Body of pancreas (tissue), 4 donors: ENCODE measurements at regions not wholly inside any gene's neighbourhood (a gene's known extent, or its start where the extent isn't known, plus 50 kb on each side); places are given as distances from the start of the nearest gene placed in this dataset.

ENCODE experiments used
- ATAC-seq: fragments of 150-250 bp; one replicate; pipeline ENCODE4 v1.9.1; 2016
- DNase-seq, 4 donors: peaks; one replicate each; pipeline ENCODE4 v3.0.0-alpha.2; 2019
- H3K27ac ChIP-seq, 4 donors: fragments of 200-600 bp; sonication (generic); 1 replicate in 3 of 4; 2 replicates in 1 of 4; pipeline versions ENCODE4 v1.5.1 to v1.6.1; 2016 to 2019; ENCODE audit warnings: mild to moderate bottlenecking in 1 of 4, mixed read lengths in 1 of 4, moderate library complexity in 1 of 4
- H3K27me3 ChIP-seq, 2 donors: fragments of 200-600 bp; sonication (generic); one replicate each; pipeline ENCODE4 v1.6.0; 2016; ENCODE audit warnings: mild to moderate bottlenecking in 1 of 2
- H3K36me3 ChIP-seq, 2 donors: fragments of 200-600 bp; sonication (generic); replicated peaks in 1 of 2; 2 replicates each; pipeline ENCODE4 v1.5.1; 2016; ENCODE audit warnings: low read depth in 2 of 2; ENCODE audit not compliant: insufficient read depth in 1 of 2
- H3K4me1 ChIP-seq: fragments of 200-600 bp; sonication (generic); one replicate; pipeline ENCODE4 v1.6.0; 2016
- H3K4me3 ChIP-seq, 2 donors: fragments of 200-600 bp; sonication (generic); 1 replicate in 1 of 2; 2 replicates in 1 of 2; pipeline ENCODE4 v1.5.1; 2016 to 2019
- H3K9me3 ChIP-seq, 3 donors: fragments of 200-600 bp; sonication (generic); 1 replicate in 2 of 3; 2 replicates in 1 of 3; pipeline ENCODE4 v1.5.1; 2016
- POLR2A ChIP-seq, 3 donors: fragments of 450-650 bp; IDR thresholded peaks; one replicate each; pipeline ENCODE4 v1.6.1; 2016; ENCODE audit warnings: antibody characterized with exemption in 3 of 3, mild to moderate bottlenecking in 2 of 3
- WGBS, 2 donors: methylation state at CpG; one replicate each; pipeline ENCODE4 v1.1.5; 2017; 5-methylcytosine and 5-hydroxymethylcytosine counted together
- intact Hi-C: fragments of 100-400 bp; cut with DNase I; formaldehyde crosslinking; loops from one replicate; pipeline ENCODE4 v1.15.1; 2023
- TF ChIP-seq, protein P1 (sequence below), 7 experiments: fragments of 450-650 bp in 4 of 7; fragments of 200-600 bp in 3 of 7; sonication (generic) in 3 of 7; IDR thresholded peaks; one replicate each; pipeline ENCODE4 v1.5.1; 2016 to 2019; ENCODE audit warnings: antibody characterized with exemption in 7 of 7

GRCh38 chr2:136715146-136715545 lies 50.2 kb upstream of the THSD7B start:
- Histone ChIP-seq H3K4me3 (no peak overlapping the region), H3K9me3 (no peaks in the 10 kb centered on the region), H3K27ac (no peak overlapping the region), H3K36me3 (no peaks in the 10 kb centered on the region), H3K27me3 (no peaks in the 10 kb centered on the region), H3K4me1 (no peaks in the 10 kb centered on the region)
- 83 to 85% methylated on average over 1 of the region's 1 CpG for WGBS, 2 donors
- ATAC-seq, result no peak
- TF ChIP-seq, protein P1, sequence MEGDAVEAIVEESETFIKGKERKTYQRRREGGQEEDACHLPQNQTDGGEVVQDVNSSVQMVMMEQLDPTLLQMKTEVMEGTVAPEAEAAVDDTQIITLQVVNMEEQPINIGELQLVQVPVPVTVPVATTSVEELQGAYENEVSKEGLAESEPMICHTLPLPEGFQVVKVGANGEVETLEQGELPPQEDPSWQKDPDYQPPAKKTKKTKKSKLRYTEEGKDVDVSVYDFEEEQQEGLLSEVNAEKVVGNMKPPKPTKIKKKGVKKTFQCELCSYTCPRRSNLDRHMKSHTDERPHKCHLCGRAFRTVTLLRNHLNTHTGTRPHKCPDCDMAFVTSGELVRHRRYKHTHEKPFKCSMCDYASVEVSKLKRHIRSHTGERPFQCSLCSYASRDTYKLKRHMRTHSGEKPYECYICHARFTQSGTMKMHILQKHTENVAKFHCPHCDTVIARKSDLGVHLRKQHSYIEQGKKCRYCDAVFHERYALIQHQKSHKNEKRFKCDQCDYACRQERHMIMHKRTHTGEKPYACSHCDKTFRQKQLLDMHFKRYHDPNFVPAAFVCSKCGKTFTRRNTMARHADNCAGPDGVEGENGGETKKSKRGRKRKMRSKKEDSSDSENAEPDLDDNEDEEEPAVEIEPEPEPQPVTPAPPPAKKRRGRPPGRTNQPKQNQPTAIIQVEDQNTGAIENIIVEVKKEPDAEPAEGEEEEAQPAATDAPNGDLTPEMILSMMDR (IDR thresholded peaks at IDR 0.05), result no peak
- TF ChIP-seq POLR2A (IDR thresholded peaks at IDR 0.05), result no peak
- intact Hi-C loops, result no loop called here
- DNase-seq, result no peak

GRCh38 chr2:136714452-136714951 lies 50.8 kb upstream of the THSD7B start:
- H3K4me3 ChIP-seq, result no peak overlapping the region
- TF ChIP-seq POLR2A (IDR thresholded peaks at IDR 0.05), result no peak
- TF ChIP-seq, protein P1 (IDR thresholded peaks at IDR 0.05), result no peak
- H3K27me3 ChIP-seq, result no peaks in the 10 kb centered on the region
- 45 to 54% methylated on average over 2 of the region's 2 CpGs for WGBS, 2 donors
- H3K9me3 ChIP-seq, result no peaks in the 10 kb centered on the region
- no peak overlapping the region for H3K27ac ChIP-seq
- no peak for DNase-seq
- no peaks in the 10 kb centered on the region for H3K36me3 ChIP-seq
- ATAC-seq, result no peak
- no peaks in the 10 kb centered on the region for H3K4me1 ChIP-seq
- intact Hi-C loops, result no loop called here

GRCh38 chr2:136713739-136714138 lies 51.6 kb upstream of the THSD7B start:
- Histone ChIP-seq H3K27ac (no peak overlapping the region), H3K27me3 (no peaks in the 10 kb centered on the region), H3K36me3 (no peaks in the 10 kb centered on the region), H3K4me1 (no peaks in the 10 kb centered on the region), H3K4me3 (no peak overlapping the region), H3K9me3 (no peaks in the 10 kb centered on the region)
- 18 to 24% methylated on average over 2 of the region's 2 CpGs for WGBS, 2 donors
- TF ChIP-seq POLR2A (IDR thresholded peaks at IDR 0.05), result no peak
- TF ChIP-seq, protein P1 (IDR thresholded peaks at IDR 0.05), result no peak
- intact Hi-C loops, result no loop called here
- DNase-seq, result no peak
- ATAC-seq, result no peak

DNA sequence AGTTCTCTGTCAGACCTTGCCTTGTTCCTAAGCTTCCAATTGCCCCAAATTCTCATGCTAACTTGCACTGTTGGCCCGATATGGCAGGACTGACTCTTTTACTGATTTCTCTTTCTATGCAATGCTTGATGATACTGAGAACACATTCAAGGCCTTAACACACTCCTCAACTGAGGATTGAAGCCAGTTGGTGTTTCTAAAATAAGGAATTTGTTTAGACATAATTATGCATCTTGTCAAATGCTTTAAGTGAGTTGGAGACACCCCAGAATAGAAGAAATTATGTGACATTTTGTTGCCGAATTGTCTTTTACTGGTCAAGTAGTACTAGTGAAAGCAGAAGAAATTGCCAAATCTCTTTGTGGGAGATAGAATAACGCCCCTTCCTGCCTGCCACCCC lies 60.0 kb upstream of the THSD7B start:
- DNase-seq (no peak), ATAC-seq (no peak)
- Histone ChIP-seq H3K4me3 (no peak overlapping the region), H3K9me3 (no peaks in the 10 kb centered on the region), H3K36me3 (no peaks in the 10 kb centered on the region), H3K27ac (no peak overlapping the region), H3K4me1 (no peaks in the 10 kb centered on the region), H3K27me3 (no peaks in the 10 kb centered on the region)
- TF ChIP-seq, protein P1 (IDR thresholded peaks at IDR 0.05), result no peak
- no peak for TF ChIP-seq POLR2A (IDR thresholded peaks at IDR 0.05)
- intact Hi-C loops, result no loop called here
- 60 to 64% methylated on average over 3 of the region's 3 CpGs for WGBS, 2 donors

DNA sequence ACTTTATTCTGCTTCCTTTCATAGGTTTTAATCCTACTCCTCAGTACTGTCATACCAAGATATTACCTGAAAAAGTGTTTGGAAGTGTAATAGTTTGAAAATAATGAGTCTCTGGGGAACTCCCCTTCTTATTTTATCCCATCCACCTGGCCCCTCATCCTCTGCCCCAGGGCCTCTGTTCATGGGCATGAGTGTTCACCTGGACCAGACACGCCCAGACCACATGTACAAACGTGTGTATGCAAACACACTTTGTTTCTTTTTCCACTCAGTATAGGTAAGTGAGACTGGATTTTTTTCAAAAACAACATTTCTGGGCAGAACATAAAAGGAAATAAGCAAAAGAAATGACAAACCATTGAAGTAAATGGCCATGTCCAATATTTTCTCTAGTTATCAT lies 62.1 kb upstream of the THSD7B start:
- no peak for DNase-seq
- H3K27ac ChIP-seq, result no peak overlapping the region
- no peaks in the 10 kb centered on the region for H3K9me3 ChIP-seq
- H3K4me3 ChIP-seq, result no peak overlapping the region
- TF ChIP-seq, protein P1 (IDR thresholded peaks at IDR 0.05), result no peak
- no peak for TF ChIP-seq POLR2A (IDR thresholded peaks at IDR 0.05)
- intact Hi-C loops, result no loop called here
- 41 to 51% methylated on average over 2 of the region's 2 CpGs for WGBS, 2 donors
- no peak for ATAC-seq
- no peaks in the 10 kb centered on the region for H3K4me1 ChIP-seq
- H3K27me3 ChIP-seq, result no peaks in the 10 kb centered on the region
- H3K36me3 ChIP-seq, result no peaks in the 10 kb centered on the region
